Right renal cortex interstitium (tissue), 3 donors: ENCODE measurements at regions not wholly inside any gene's neighbourhood (a gene's known extent, or its start where the extent isn't known, plus 50 kb on each side); places are given as distances from the start of the nearest gene placed in this dataset.
"Not testable (repeated sequence)": the region's sequence is repeated elsewhere in the genome, so short reads cannot be mapped to it uniquely, and the experiment has no call there.

ENCODE experiments used
- DNase-seq, 3 donors: peaks; one replicate each; pipeline ENCODE4 v3.0.0-alpha.2; 2013; ENCODE audit warnings: low read depth in 3 of 3, low spot score in 2 of 3

DNA sequence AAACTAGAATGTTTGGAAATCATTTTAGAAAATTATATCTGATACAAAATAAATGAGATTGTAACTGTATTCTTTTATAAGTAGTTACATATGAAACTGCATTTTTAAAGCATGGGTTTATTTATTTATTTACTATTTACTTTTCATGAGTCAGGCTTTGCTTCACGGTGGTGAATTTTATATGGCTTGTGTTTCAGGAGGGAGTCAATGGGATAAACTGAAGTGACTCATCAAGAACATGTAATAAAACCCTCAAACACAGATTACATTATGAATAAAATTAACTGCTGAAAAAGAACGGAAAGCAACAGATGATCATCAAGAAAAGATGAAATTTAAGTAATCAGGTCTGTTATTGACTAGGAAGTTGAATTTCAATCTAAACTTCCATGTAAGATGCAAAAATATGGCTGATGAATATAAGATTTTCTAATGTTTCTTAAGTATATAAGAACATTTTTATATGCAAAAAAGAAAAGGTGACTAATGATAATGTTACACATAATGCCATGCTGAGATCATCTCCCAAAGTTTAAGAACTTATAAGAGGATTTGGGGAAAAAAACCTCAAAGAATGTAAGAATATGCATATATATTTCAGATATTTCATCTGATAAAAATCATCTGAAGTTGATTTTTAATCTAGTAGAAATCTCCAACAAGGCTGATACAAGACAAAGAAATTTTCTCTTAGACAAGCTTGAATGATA, 383.6 kb downstream of the SLITRK1 start:
- DNase-seq = no peak

DNA sequence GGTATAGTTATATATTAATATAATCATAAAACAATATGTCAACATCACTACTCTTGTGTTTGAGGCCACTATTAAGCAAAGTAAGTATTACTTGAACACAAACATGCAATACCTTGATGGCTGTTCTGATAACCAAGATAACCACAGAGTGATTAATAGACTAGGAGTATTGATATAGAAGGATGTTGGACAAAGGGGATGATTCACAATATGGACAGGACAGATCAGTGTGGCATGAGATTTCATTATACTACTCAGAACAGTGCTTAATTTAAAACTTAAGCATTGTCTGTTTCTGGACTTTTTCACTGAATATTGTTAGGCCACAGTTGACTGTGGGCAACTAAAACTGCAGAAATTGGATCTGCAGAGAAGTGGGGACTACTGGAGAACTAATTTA, 384.2 kb downstream of the SLITRK1 start:
- DNase-seq = no peak

GRCh38 chr13:83496501-83496900, 385.8 kb downstream of the SLITRK1 start:
- no peak for DNase-seq

- no peak for DNase-seq
Observed at GRCh38 chr13:83485101-83485500, 397.2 kb downstream of the SLITRK1 start.

DNA sequence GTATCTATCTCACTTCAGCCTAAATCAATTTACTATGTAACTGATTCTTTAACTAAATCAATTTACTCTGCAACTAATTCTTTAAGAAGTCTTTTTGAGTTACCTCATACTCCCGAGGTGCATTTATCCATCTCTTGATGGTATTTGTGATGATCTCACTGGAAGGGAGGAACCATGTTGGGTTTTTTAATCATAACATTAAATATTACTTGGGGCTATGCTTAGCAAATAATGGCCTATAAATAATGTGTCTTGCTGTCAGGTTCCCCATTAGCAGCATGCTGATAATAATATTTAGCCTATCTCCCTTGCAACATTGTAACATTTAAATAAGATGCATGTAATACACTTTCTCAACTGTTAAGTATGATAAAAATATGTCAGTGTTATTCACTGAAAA, 411.3 kb downstream of the SLITRK1 start:
- no peak for DNase-seq

GRCh38 chr13:83470133-83470797, 412.0 kb downstream of the SLITRK1 start:
- no peak for DNase-seq

GRCh38 chr13:83453723-83454122, 428.6 kb downstream of the SLITRK1 start:
- DNase-seq = no peak

GRCh38 chr13:83453300-83453699, 429.0 kb downstream of the SLITRK1 start:
- no peak for DNase-seq

DNA sequence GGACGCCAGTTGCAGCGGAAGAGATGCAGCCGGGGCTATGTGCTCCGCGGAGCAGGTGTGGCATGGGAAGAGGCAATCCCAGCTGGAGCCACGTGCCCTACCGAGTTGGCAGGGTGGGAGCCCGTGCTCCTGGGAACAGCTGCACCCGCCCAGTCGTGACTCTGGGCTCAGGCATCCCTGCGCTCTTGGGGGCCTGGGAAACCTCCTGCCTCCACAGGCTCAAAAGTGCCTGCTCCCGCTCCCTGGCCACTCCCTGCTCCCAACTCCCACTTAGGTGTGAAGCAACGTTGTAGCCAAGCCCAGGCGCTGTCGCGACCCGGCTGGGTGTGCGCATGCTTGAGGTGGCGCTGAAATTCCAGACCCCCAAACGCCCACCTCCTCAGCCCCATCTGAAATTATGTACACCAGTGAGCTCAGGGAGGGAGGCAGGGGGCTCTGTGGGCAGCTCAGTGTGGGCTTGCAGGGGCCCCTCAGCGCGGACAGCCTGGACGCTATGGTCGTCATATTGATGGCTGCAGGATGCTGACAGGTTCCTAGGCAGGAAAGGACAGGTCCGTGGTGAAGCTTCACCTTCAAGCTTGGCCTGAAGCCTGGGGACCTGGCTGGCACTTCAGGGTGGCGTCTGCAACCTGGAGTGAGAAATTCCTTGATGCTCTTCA, 429.9 kb downstream of the SLITRK1 start:
- no peak for DNase-seq

GRCh38 chr13:83450591-83450990, 431.7 kb downstream of the SLITRK1 start:
- DNase-seq = no peak

DNA sequence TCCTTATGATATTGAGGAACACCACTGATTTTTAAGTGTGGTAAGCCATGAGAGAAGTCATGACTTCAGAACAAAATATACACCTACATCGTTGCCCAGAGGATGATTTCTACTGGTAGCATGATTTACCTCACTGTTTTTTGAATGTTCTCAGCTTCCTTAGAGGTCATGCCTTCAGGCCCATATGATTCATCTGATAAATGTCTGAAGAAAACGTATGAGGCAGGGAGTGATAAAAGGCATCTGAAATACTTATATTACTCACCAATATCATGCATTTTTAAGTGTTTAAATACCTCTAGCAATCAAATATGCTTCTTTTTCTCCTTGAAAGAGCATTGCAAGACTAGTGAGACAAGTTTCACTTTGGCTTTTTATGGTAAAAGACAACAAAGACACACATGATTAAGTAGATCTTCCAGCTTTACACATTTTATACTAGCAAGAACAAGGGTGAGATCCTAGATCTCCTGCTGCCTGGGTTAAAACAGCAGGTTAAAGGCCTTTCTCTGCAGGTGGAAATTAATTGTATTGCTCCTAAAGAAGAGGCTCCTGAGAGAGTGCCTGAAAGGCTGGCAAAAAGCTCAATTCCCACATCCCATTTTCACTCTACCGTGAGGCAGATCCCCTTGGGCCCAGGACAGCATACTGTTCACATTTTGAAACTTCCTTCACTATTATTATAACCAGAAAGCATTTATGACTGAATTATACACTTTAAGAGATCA, 432.4 kb downstream of the SLITRK1 start:
- no peak for DNase-seq

GRCh38 chr13:83440465-83440864, 441.8 kb downstream of the SLITRK1 start:
- DNase-seq = no peak

DNA sequence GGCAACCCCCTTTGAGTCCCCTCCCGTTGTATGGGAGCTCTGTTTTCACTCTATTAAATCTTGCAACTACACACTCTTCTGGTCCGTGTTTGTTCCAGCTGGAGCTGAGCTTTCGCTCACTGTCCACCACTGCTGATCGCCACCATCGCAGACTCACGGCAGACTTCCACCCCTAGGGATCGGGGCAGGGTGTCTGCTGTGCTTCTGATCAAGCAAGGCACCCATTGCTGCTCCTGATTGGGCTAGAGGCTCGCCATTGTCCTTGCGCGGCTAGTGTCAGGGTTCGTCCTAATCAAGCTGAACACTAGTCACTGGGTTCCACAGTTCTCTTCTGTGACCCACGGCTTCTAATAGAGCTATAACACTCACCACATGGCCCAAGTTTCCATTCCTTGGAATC, 442.8 kb downstream of the SLITRK1 start:
- DNase-seq = not testable (repeated sequence)

GRCh38 chr13:83423861-83424260, 458.4 kb downstream of the SLITRK1 start:
- DNase-seq = no peak

DNA sequence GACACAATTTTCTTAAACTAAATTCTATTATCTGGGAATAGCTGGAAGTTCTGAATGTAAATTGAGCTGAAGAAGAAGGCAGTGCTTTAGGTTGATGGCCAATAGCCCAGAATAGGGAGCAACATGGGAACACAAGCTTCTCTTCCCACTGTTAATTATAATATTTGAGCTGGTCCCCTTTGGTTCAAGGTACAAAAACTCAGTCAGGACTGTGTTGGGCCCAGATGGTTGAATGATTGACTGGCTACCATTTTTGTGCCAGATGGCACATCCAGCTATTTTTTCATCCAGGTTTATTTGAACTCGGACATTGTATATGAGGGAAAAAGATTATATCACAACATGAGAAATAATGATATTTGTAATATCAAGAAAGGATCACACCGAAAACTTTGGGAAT, 458.9 kb downstream of the SLITRK1 start:
- DNase-seq = no peak

DNA sequence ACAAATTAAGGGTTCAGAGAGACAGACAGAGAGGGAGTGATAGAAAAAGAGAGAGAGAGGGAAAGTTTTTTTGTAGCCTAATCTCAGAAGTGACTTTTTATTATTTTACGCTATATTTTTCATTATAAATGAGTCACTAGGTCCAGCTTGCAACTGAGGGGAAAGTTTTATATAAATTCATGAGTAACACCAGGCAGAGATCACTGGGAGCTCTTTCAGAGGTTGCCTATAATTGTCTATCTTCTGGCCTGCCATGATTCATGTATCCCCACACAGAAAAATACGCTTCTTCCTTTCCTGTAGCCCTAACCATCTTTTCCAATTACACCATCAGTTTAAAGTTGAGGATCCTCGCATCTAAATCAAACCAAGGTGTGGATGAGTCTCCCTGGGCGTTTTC, 467.9 kb downstream of the SLITRK1 start:
- DNase-seq = no peak

- DNase-seq = no peak
Observed at GRCh38 chr13:83386609-83387008, 495.7 kb downstream of the SLITRK1 start.

GRCh38 chr13:83378908-83379307, 503.4 kb downstream of the SLITRK1 start:
- no peak for DNase-seq

DNA sequence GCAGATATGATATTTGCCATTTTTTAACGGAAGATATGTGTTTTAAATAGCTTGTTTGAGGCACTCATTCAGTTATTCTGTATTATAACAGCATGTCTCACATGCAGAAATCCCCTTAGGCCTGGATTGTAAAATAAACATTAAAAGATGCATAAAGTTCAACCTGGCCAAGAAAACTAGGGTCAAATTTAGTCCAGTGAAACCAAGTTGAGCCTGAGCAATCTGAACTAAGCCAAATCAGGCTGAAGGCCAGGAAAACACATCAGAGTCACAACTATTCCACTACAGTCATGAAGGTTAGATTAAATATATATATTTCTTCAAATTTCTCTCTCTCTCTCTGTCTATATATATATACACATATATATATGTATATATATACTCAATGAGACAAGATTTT, 504.8 kb downstream of the SLITRK1 start:
- no peak for DNase-seq

DNA sequence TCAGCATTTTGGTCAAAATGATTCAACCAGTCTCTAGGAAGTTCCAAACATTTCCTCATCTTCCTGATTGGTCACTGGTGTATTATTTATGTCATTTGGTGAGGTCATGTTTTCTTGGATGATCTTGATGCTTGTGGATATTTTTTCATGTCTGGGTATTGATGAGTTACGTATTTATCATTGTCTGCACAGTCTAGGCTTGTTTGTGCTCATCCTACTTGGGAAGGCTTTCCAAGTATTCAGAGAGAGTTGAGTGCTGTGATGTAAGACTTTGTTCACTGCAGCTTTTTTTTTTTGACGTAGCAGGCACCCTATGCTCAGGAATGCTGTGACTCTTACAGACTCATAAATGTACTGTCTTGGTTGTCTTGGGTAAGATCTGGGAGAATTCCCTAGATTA, 509.5 kb downstream of the SLITRK1 start:
- DNase-seq = no peak

DNA sequence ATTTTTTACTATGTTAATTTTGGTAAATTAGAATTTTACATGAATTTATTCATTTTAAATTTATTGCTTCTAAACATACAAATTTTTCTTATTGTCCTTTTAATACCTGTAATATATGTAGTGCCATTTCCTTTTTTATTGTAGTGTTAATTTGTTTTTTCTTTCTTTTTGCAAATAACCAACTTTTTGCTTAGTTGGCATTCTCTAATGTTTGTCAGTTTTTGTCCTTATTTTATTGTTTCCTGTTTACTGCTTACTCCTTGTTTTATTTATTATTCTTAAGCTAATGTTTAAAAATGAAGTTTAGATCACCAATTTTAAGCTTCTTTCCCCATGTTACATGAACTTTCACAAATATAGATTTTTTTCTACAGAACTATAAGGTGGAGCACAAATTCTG, 516.6 kb downstream of the SLITRK1 start:
- no peak for DNase-seq
